BLaER1 treated with 17β-estradiol and CSF1 and Interleukin-3, amounts not matched to agents 10 nM and 100 nM (cell line): ENCODE measurements at regions not wholly inside any gene's neighbourhood (a gene's known extent, or its start where the extent isn't known, plus 50 kb on each side); places are given as distances from the start of the nearest gene placed in this dataset.

ENCODE experiments used
- H3K27ac ChIP-seq, 11 experiments: shearing (Covaris generic); formaldehyde crosslinking; 2 replicates each; pipeline ENCODE4 v1.8.1; 2022
- H3K27me3 ChIP-seq, 11 experiments: shearing (Covaris generic); formaldehyde crosslinking; 2 replicates each; pipeline ENCODE4 v1.8.1; 2022
- H3K36me3 ChIP-seq, 11 experiments: shearing (Covaris generic); formaldehyde crosslinking; 2 replicates each; pipeline ENCODE4 v1.8.1; 2022
- H3K4me1 ChIP-seq, 10 experiments: shearing (Covaris generic); formaldehyde crosslinking; 2 replicates each; pipeline ENCODE4 v1.8.1; 2022
- H3K4me2 ChIP-seq, 11 experiments: shearing (Covaris generic); formaldehyde crosslinking; 2 replicates each; pipeline ENCODE4 v1.8.1; 2022
- H3K4me3 ChIP-seq, 10 experiments: shearing (Covaris generic); formaldehyde crosslinking; 2 replicates each; pipeline ENCODE4 v1.8.1; 2022
- H3K9ac ChIP-seq, 11 experiments: shearing (Covaris generic); formaldehyde crosslinking; 2 replicates each; pipeline ENCODE4 v1.8.1; 2022
- H3K9me3 ChIP-seq, 11 experiments: shearing (Covaris generic); formaldehyde crosslinking; replicated peaks in 1 of 11; 2 replicates each; pipeline ENCODE4 v1.8.1; 2022
- H4K20me1 ChIP-seq, 11 experiments: shearing (Covaris generic); formaldehyde crosslinking; 2 replicates each; pipeline ENCODE4 v1.8.1; 2022
- Cebpa-rat ChIP-seq, 11 experiments: shearing (Covaris generic); IDR thresholded peaks; 2 replicates each; pipeline ENCODE4 v1.8.1; 2022

DNA sequence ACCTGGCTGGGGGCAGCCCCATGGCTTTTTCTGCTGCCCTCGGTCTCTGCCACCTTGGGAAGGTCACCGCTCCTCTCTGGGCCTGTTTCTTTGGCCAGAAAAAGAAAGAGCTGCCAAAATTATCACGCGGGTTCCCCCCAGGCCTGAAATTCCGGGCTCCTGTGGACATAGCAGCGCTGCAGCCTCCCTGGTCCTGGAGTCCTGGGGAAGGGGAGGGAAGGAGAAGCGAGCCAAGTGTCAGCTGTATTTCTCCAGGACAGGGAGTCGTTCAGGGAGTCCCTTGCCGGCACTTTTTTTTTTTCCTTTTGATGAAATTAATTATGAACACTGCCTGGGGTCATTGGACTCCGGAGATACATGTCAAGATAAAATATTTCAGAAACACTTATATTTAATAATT, 152.3 kb upstream of the GPR26 start:
- Histone ChIP-seq H3K9me3 (peaks cover 0 to 22% (median 0%) of the 10 kb centered on the region in 11 experiments; a peak in 6 of 22 replicates), H3K36me3 (no peaks in the 10 kb centered on the region), H3K4me3 (no peak overlapping the region), H3K27me3 (no peaks in the 10 kb centered on the region), H4K20me1 (no peaks in the 10 kb centered on the region), H3K9ac (no peak overlapping the region), H3K4me2 (peak overlapping the region in 2 of 11 experiments; percentile 6 to 42; a peak in 1 of 22 replicates), H3K4me1 (peaks cover 0 to 68% (median 22%) of the 10 kb centered on the region in 10 experiments; a peak in 12 of 20 replicates), H3K27ac (no peak overlapping the region)
- TF ChIP-seq Cebpa-rat (IDR thresholded peaks at IDR 0.05) = no peak

DNA sequence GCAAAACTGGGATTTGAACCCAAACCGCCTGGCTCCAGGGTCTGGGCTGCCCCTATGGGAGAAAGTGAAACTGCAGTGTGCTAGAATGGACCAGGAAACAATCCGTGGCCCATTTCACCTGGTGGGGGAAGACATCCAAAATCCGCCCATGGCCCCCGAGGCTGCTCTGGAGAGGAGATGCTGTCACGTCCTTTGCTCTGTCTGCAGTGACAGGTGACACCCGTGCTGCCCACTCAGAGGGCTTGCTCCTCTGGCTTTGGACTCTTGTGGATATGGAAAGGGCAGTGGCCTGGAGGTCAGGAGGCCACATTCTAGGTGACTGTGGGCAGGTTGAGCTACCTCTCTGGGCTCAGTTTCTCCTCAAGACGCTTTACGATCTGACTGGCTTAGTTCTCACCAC, 151.2 kb upstream of the GPR26 start:
- TF ChIP-seq Cebpa-rat (IDR thresholded peaks at IDR 0.05) = no peak
- H4K20me1 ChIP-seq = no peaks in the 10 kb centered on the region
- H3K27me3 ChIP-seq = no peaks in the 10 kb centered on the region
- 0 out of 22 replicates have a peak overlapping the region, but pooled peaks of 1 of the 11 experiments have one; percentile 11 for H3K4me2 ChIP-seq
- peaks cover 0 to 20% (median 0%) of the 10 kb centered on the region in 11 experiments; a peak in 4 of 22 replicates for H3K9me3 ChIP-seq
- no peak overlapping the region for H3K4me3 ChIP-seq
- peaks cover 0 to 64% (median 19%) of the 10 kb centered on the region in 10 experiments; a peak in 12 of 20 replicates for H3K4me1 ChIP-seq
- H3K9ac ChIP-seq = no peak overlapping the region
- H3K36me3 ChIP-seq = no peaks in the 10 kb centered on the region
- H3K27ac ChIP-seq = no peak overlapping the region

DNA sequence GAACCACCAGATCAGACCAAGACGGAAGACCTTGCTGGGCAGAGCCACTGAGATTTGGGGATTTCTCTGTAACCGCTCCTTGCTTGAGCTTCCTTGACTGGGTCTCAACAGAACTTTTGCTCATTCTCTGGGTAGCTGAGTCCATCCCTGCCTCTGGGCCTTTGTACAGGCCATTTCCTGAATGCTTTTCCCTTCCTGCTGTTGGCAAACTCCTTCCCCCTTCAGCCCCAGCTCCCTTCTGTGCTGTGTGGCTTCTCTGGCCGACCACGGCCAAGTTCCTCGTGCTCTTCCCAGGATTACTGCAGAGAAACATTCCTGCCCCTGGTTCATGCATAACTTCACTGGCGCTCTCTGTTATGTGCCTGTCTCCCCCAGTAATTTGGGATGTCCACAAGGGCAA, 150.5 kb upstream of the GPR26 start:
- H3K27me3 ChIP-seq = no peaks in the 10 kb centered on the region
- no peak overlapping the region for H3K27ac ChIP-seq
- TF ChIP-seq Cebpa-rat (IDR thresholded peaks at IDR 0.05) = no peak
- H3K9ac ChIP-seq = no peak overlapping the region
- H3K4me1 ChIP-seq = peaks cover 0 to 59% (median 17%) of the 10 kb centered on the region in 10 experiments; a peak in 12 of 20 replicates
- no peaks in the 10 kb centered on the region for H4K20me1 ChIP-seq
- peaks cover 0 to 15% (median 0%) of the 10 kb centered on the region in 11 experiments; a peak in 4 of 22 replicates for H3K9me3 ChIP-seq
- H3K4me2 ChIP-seq = peak overlapping the region in 5 of 11 experiments; percentile 11 to 34 (median 22); a peak in 7 of 22 replicates
- no peaks in the 10 kb centered on the region for H3K36me3 ChIP-seq
- no peak overlapping the region for H3K4me3 ChIP-seq

DNA sequence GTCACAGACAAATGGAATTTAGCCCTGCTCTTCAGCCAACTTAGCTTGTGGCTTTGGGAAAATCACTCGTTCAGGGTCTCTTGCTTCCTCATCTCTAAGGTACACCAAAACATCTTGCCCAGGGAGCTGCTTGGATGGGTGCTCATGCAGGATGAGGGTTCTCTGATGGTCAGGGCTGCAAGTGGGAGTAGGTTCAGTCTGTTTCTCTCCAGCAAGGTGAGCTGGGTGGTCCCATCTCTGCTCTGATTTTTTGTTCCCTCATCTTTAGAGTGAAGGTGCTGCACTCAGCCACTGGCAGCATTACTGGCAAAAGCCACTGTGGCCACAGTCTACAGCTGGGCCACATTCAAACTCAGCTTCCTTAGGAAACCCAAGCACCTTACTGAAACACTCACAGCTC, 149.9 kb upstream of the GPR26 start:
- no peaks in the 10 kb centered on the region for H3K27me3 ChIP-seq
- H3K9me3 ChIP-seq = peaks cover 0 to 17% (median 4%) of the 10 kb centered on the region in 11 experiments; a peak in 5 of 22 replicates
- H4K20me1 ChIP-seq = no peaks in the 10 kb centered on the region
- H3K9ac ChIP-seq = no peak overlapping the region
- H3K4me3 ChIP-seq = no peak overlapping the region
- TF ChIP-seq Cebpa-rat (IDR thresholded peaks at IDR 0.05) = no peak
- peak overlapping the region in 6 of 11 experiments; percentile 11 to 34 (median 25); a peak in 10 of 22 replicates for H3K4me2 ChIP-seq
- H3K27ac ChIP-seq = no peak overlapping the region
- peaks cover 0 to 59% (median 17%) of the 10 kb centered on the region in 10 experiments; a peak in 12 of 20 replicates for H3K4me1 ChIP-seq
- no peaks in the 10 kb centered on the region for H3K36me3 ChIP-seq

DNA sequence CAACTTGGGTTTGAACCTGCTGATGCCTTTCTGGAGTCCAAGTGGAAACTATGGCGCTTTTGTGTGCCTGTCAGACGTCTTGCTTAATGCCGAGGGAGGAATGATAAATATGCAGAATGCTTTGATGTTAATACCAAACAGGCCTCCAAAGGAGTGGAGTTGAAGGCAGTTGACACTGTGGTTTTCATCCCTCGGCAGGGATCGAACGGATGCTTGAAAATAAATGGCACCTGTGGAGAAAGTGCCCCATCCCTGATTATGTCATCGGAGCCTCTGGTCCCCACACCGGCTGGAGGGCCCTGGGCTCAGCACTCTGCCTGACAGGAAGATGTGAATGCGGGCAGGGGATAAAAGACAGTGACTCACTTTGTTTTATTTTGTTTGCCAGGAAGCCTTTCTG, 148.7 kb upstream of the GPR26 start:
- Histone ChIP-seq H3K9ac (no peak overlapping the region), H3K9me3 (peaks cover 6 to 23% (median 12%) of the 10 kb centered on the region in 11 experiments; a peak in 18 of 22 replicates), H3K36me3 (peaks cover 0 to 4% (median 0%) of the 10 kb centered on the region in 11 experiments; a peak in 1 of 22 replicates), H3K27me3 (no peaks in the 10 kb centered on the region), H3K4me3 (no peak overlapping the region), H4K20me1 (no peaks in the 10 kb centered on the region), H3K4me2 (peak overlapping the region in 6 of 11 experiments; percentile 3 to 38 (median 24); a peak in 8 of 22 replicates), H3K4me1 (peaks cover 0 to 55% (median 16%) of the 10 kb centered on the region in 10 experiments; a peak in 12 of 20 replicates), H3K27ac (no peak overlapping the region)
- no peak for TF ChIP-seq Cebpa-rat (IDR thresholded peaks at IDR 0.05)

DNA sequence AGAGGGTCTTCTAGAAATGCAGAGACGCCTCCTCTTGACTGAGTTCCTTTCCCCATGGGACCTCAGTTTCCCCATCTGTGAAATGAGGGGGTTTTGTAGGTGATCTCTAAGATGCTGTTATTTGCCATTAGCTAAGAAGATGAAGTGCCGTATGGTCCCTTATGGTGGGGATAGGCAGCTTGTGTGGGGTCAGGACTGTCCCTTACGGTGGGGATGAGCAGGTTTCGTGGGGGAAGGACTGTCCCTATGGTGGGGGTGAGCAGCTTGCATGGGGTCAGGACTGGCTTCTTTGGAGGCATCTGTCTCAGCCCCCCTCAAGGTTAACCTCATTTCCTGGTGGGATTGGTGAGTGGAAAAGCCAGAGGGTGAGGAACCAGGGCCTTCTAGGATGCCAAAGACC, 148.3 kb upstream of the GPR26 start:
- Histone ChIP-seq H3K27me3 (no peaks in the 10 kb centered on the region), H4K20me1 (no peaks in the 10 kb centered on the region), H3K4me1 (peaks cover 0 to 50% (median 14%) of the 10 kb centered on the region in 10 experiments; a peak in 12 of 20 replicates), H3K9me3 (peaks cover 10 to 28% (median 17%) of the 10 kb centered on the region in 11 experiments; a peak in 21 of 22 replicates), H3K4me3 (no peak overlapping the region), H3K27ac (no peak overlapping the region), H3K9ac (no peak overlapping the region), H3K36me3 (peaks cover 0 to 4% (median 0%) of the 10 kb centered on the region in 11 experiments; a peak in 2 of 22 replicates), H3K4me2 (peak overlapping the region in 6 of 11 experiments; percentile 3 to 38 (median 24); a peak in 8 of 22 replicates)
- no peak for TF ChIP-seq Cebpa-rat (IDR thresholded peaks at IDR 0.05)

DNA sequence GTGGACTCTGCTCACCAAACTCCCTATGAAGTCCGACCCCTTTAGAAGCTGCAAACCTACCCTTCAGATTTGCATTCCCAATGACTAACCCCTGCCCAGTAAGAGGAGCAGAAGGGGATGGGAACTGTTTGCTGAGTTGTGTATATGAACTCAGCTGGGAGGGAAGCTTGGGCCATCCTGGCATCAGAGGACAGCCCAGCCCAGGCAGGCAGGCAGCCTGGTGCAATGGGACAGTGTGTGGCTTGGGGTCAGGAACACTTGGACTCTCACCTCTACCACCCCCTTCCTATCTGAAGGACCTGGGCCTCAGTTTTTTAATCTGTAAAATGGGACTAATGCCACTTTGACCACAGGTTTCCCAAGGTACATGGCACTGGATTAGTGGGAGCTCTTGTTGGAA, 147.4 kb upstream of the GPR26 start:
- TF ChIP-seq Cebpa-rat (IDR thresholded peaks at IDR 0.05) = no peak
- no peak overlapping the region for H3K27ac ChIP-seq
- peak overlapping the region in 3 of 11 experiments; percentile 1 to 9 (median 7); a peak in 1 of 22 replicates for H3K4me2 ChIP-seq
- H3K9ac ChIP-seq = no peak overlapping the region
- no peak overlapping the region for H3K4me3 ChIP-seq
- H4K20me1 ChIP-seq = no peaks in the 10 kb centered on the region
- peaks cover 0 to 42% (median 14%) of the 10 kb centered on the region in 10 experiments; a peak in 12 of 20 replicates for H3K4me1 ChIP-seq
- H3K27me3 ChIP-seq = no peaks in the 10 kb centered on the region
- H3K36me3 ChIP-seq = peaks cover 0 to 4% (median 0%) of the 10 kb centered on the region in 11 experiments; a peak in 2 of 22 replicates
- peaks cover 10 to 36% (median 26%) of the 10 kb centered on the region in 11 experiments; a peak in 21 of 22 replicates for H3K9me3 ChIP-seq

DNA sequence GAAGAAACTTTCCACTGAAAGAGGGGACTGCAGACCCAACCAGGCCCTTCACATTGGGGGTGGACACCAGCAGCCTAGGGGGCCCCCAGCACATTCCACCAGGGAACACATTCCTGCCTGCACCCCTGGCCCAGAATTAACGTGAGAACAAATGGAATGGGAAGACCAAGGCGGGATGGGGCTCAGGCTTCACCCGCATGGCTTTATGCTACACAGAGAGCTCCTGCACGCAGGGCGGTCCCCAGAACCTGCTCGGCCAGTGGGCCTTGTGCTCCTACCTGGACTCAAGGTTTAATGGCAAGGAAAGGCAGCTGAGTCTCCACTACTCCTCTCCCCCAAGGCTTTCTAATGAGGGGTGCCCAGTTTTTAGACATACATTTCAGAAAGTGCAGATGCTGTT, 146.3 kb upstream of the GPR26 start:
- no peak overlapping the region for H3K4me3 ChIP-seq
- no peaks in the 10 kb centered on the region for H4K20me1 ChIP-seq
- H3K27ac ChIP-seq = no peak overlapping the region
- TF ChIP-seq Cebpa-rat (IDR thresholded peaks at IDR 0.05) = no peak
- H3K9ac ChIP-seq = no peak overlapping the region
- H3K36me3 ChIP-seq = peaks cover 0 to 4% (median 0%) of the 10 kb centered on the region in 11 experiments; a peak in 2 of 22 replicates
- peaks cover 10 to 47% (median 37%) of the 10 kb centered on the region in 11 experiments; a peak in 21 of 22 replicates for H3K9me3 ChIP-seq
- H3K4me2 ChIP-seq = peak overlapping the region in 1 of 11 experiments; percentile 1; a peak in 2 of 22 replicates
- peaks cover 0 to 39% (median 14%) of the 10 kb centered on the region in 10 experiments; a peak in 12 of 20 replicates for H3K4me1 ChIP-seq
- H3K27me3 ChIP-seq = no peaks in the 10 kb centered on the region

DNA sequence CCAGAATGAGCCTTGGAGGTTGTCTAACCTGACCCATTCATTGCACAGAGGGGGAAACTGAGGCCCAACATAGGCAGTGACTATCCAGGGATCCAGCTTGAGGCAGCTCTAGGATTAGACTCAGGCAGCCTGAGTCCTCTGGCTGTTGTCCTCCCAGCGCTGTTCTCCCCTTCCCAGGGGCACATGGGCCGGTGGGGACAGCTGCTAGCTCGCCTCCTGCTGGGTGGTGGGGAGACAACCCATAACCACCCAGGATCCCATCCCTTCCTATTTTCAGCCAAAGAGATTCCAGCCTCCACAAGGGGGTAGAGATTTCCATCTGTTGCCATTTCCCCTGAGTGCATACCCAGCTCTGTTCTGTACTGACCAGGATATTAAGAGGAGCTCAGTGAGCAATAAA, 145.1 kb upstream of the GPR26 start:
- H3K27me3 ChIP-seq = no peaks in the 10 kb centered on the region
- H3K36me3 ChIP-seq = peaks cover 0 to 4% (median 0%) of the 10 kb centered on the region in 11 experiments; a peak in 2 of 22 replicates
- H3K4me2 ChIP-seq = no peak overlapping the region
- H3K9me3 ChIP-seq = peaks cover 10 to 51% (median 45%) of the 10 kb centered on the region in 11 experiments; a peak in 21 of 22 replicates
- H3K27ac ChIP-seq = no peak overlapping the region
- no peak overlapping the region for H3K9ac ChIP-seq
- peaks cover 0 to 34% (median 8%) of the 10 kb centered on the region in 10 experiments; a peak in 14 of 20 replicates for H3K4me1 ChIP-seq
- H3K4me3 ChIP-seq = no peak overlapping the region
- no peaks in the 10 kb centered on the region for H4K20me1 ChIP-seq
- no peak for TF ChIP-seq Cebpa-rat (IDR thresholded peaks at IDR 0.05)
